GM12878 (cell line): ENCODE measurements at regions not wholly inside any gene's neighbourhood (a gene's known extent, or its start where the extent isn't known, plus 50 kb on each side); places are given as distances from the start of the nearest gene placed in this dataset.

ENCODE experiments used
- BCL11A ChIP-seq: IDR thresholded peaks from 2 replicates; pipeline ENCODE4 v1.6.1; 2011; ENCODE audit warnings: low read depth, low read length
- BCLAF1 ChIP-seq: fragments of 450-650 bp; IDR thresholded peaks from 2 replicates; pipeline ENCODE4 v1.6.1; 2017; ENCODE audit warnings: antibody characterized with exemption, mild to moderate bottlenecking, moderate library complexity
- CHD1 ChIP-seq: IDR thresholded peaks from 2 replicates; pipeline ENCODE4 v1.6.1; 2012; ENCODE audit warnings: low read depth, low read length, improper control_type of control experiment
- E2F4 ChIP-seq: IDR thresholded peaks from 2 replicates; pipeline ENCODE4 v1.6.1; 2012; ENCODE audit warnings: low read depth, low read length, improper control_type of control experiment
- FOXK2 ChIP-seq: fragments of 450-650 bp; IDR thresholded peaks from 2 replicates; pipeline ENCODE4 v1.6.1; 2017; ENCODE audit warnings: mild to moderate bottlenecking, moderate library complexity
- HCFC1 ChIP-seq: fragments of 150-350 bp; IDR thresholded peaks from 2 replicates; pipeline ENCODE4 v1.6.1; 2014; ENCODE audit warnings: low read length
- HSF1 ChIP-seq: fragments of 150-350 bp; IDR thresholded peaks from 2 replicates; pipeline ENCODE4 v1.6.1; 2014; ENCODE audit warnings: mild to moderate bottlenecking, low read depth, low read length
- JUNB ChIP-seq: IDR thresholded peaks from 2 replicates; pipeline ENCODE4 v1.6.1; 2016; ENCODE audit warnings: antibody characterized with exemption, mild to moderate bottlenecking
- LARP7 ChIP-seq: fragments of 450-650 bp; IDR thresholded peaks from 2 replicates; pipeline ENCODE4 v1.6.1; 2017; ENCODE audit warnings: mild to moderate bottlenecking
- MTA2 ChIP-seq: fragments of 450-650 bp; IDR thresholded peaks from 2 replicates; pipeline ENCODE4 v1.6.1; 2016; ENCODE audit warnings: low read depth, mild to moderate bottlenecking, moderate library complexity
- MYB ChIP-seq: fragments of 150-350 bp; IDR thresholded peaks from 2 replicates; pipeline ENCODE4 v1.6.1; 2014; ENCODE audit warnings: mild to moderate bottlenecking, low read depth, low read length, borderline replicate concordance
- NFXL1 ChIP-seq: fragments of 450-650 bp; IDR thresholded peaks from 2 replicates; pipeline ENCODE4 v1.6.1; 2017; ENCODE audit warnings: antibody characterized with exemption, mild to moderate bottlenecking, borderline replicate concordance
- NFYB ChIP-seq: IDR thresholded peaks from 2 replicates; pipeline ENCODE4 v1.6.1; 2011; ENCODE audit warnings: low read depth, mild to moderate bottlenecking, low read length, improper control_type of control experiment, moderate library complexity; ENCODE audit not compliant: insufficient read depth
- NR2C2 ChIP-seq: IDR thresholded peaks from 2 replicates; pipeline ENCODE4 v1.6.1; 2011; ENCODE audit warnings: borderline replicate concordance, low read depth; ENCODE audit not compliant: control insufficient read depth, insufficient read length
- NR2F1 ChIP-seq: fragments of 450-650 bp; conservative IDR thresholded peaks from 2 replicates; pipeline ENCODE4 v1.6.1; 2017; ENCODE audit warnings: mild to moderate bottlenecking
- RAD51 ChIP-seq: fragments of 450-650 bp; IDR thresholded peaks from 2 replicates; pipeline ENCODE4 v1.6.1; 2016; ENCODE audit warnings: moderate library complexity, mild to moderate bottlenecking, inconsistent platforms
- RFX5 ChIP-seq: IDR thresholded peaks from 2 replicates; pipeline ENCODE4 v1.6.1; 2011; ENCODE audit warnings: low read depth, low read length, improper control_type of control experiment
- SP1 ChIP-seq: IDR thresholded peaks from one replicate; pipeline ENCODE4 v1.6.1; 2011; ENCODE audit warnings: low read depth, low read length
- ZBED1 ChIP-seq: IDR thresholded peaks from 2 replicates; pipeline ENCODE4 v1.6.1; 2016; ENCODE audit warnings: borderline replicate concordance
- ZNF384 ChIP-seq: IDR thresholded peaks from 2 replicates; pipeline ENCODE4 v1.6.1; 2012; ENCODE audit warnings: low read depth, mild to moderate bottlenecking, low read length, improper control_type of control experiment, borderline replicate concordance
- ZNF687 ChIP-seq: fragments of 450-650 bp; IDR thresholded peaks from 2 replicates; pipeline ENCODE4 v1.6.1; 2017; ENCODE audit warnings: mild to moderate bottlenecking, moderate library complexity

GRCh38 chr2:188235364-188235763 lies 56.3 kb upstream of the GULP1 start (continued):
- TF ChIP-seq NR2C2 = no peak
- peak; percentile 91 for TF ChIP-seq BCL11A
- no peak for TF ChIP-seq FOXK2
- TF ChIP-seq HSF1 = no peak
- no peak for TF ChIP-seq MYB
- TF ChIP-seq LARP7 = no peak
- TF ChIP-seq NFYB = no peak
- no peak for TF ChIP-seq ZNF384
- TF ChIP-seq SP1 = no peak
- no peak for TF ChIP-seq NFXL1
- TF ChIP-seq MTA2 = peak; percentile 71
- no peak for TF ChIP-seq RAD51
- TF ChIP-seq CHD1 = no peak
- no peak for TF ChIP-seq E2F4
- no peak for TF ChIP-seq ZNF687
- TF ChIP-seq RFX5 = no peak
- no peak for TF ChIP-seq HCFC1
- peak; percentile 36; the same call in 1 of the 2 replicates for TF ChIP-seq NR2F1
- TF ChIP-seq BCLAF1 = no peak
- peak; percentile 53 for TF ChIP-seq JUNB
- TF ChIP-seq ZBED1 = peak; percentile 32; the same call in 1 of the 2 replicates
